Liver (tissue), 8 donors: ENCODE measurements at regions not wholly inside any gene's neighbourhood (a gene's known extent, or its start where the extent isn't known, plus 50 kb on each side); places are given as distances from the start of the nearest gene placed in this dataset.
"Not testable (repeated sequence)": the region's sequence is repeated elsewhere in the genome, so short reads cannot be mapped to it uniquely, and the experiment has no call there.

Source experiments
- DNase-seq: peaks from one replicate; pipeline ENCODE4 v3.0.0-alpha.2; 2017; ENCODE audit warnings: low spot score
- H3K27ac ChIP-seq, 2 donors: one replicate each; pipeline ENCODE4 v1.7.0; 2013; ENCODE audit warnings: inconsistent platforms in 2 of 2, low read length in 2 of 2, control low read depth in 1 of 2, low read depth in 1 of 2, mild to moderate bottlenecking in 1 of 2
- H3K27me3 ChIP-seq, 4 donors: one replicate each; pipeline versions ENCODE4 v1.6.1 to v1.7.0; 2013; ENCODE audit warnings: low read length in 3 of 4, inconsistent platforms in 1 of 4, mild to moderate bottlenecking in 1 of 4, moderate library complexity in 1 of 4; ENCODE audit not compliant: control insufficient read depth in 4 of 4, insufficient read depth in 4 of 4
- H3K36me3 ChIP-seq, 4 donors: one replicate each; pipeline versions ENCODE4 v1.6.1 to v1.7.0; 2013; ENCODE audit warnings: low read length in 3 of 4, mild to moderate bottlenecking in 3 of 4, low read depth in 1 of 4, moderate library complexity in 1 of 4; ENCODE audit not compliant: control insufficient read depth in 4 of 4, insufficient read depth in 3 of 4
- H3K4me1 ChIP-seq, 4 donors: one replicate each; pipeline versions ENCODE4 v1.6.1 to v1.7.0; 2013; ENCODE audit warnings: low read length in 3 of 4, mild to moderate bottlenecking in 3 of 4, moderate library complexity in 1 of 4; ENCODE audit not compliant: control insufficient read depth in 4 of 4, insufficient read depth in 4 of 4
- H3K4me3 ChIP-seq, 3 donors: one replicate each; pipeline versions ENCODE4 v1.6.1 to v1.7.0; 2013; ENCODE audit warnings: low read length in 3 of 3, control low read depth in 1 of 3, low read depth in 1 of 3, mild to moderate bottlenecking in 1 of 3
- H3K9ac ChIP-seq, 2 donors: one replicate each; pipeline ENCODE4 v1.7.0; 2013; ENCODE audit warnings: low read length in 2 of 2, mild to moderate bottlenecking in 2 of 2, moderate library complexity in 2 of 2, control low read depth in 1 of 2, low read depth in 1 of 2
- H3K9me3 ChIP-seq, 4 donors: one replicate each; pipeline versions ENCODE4 v1.6.1 to v1.7.0; 2013; ENCODE audit warnings: low read length in 3 of 4; ENCODE audit not compliant: control insufficient read depth in 4 of 4
- EGR1 ChIP-seq, 2 donors: IDR thresholded peaks; 2 replicates each; pipeline ENCODE4 v1.6.1; 2016 to 2018; ENCODE audit warnings: antibody characterized with exemption in 2 of 2, low read depth in 2 of 2
- FOXA1 ChIP-seq: IDR thresholded peaks from 2 replicates; pipeline ENCODE4 v1.6.1; 2016; ENCODE audit warnings: antibody characterized with exemption
- FOXA2 ChIP-seq: IDR thresholded peaks from 2 replicates; pipeline ENCODE4 v1.6.1; 2016; ENCODE audit warnings: antibody characterized with exemption
- GABPA ChIP-seq, 2 donors: IDR thresholded peaks in 1 of 2; conservative IDR thresholded peaks in 1 of 2; 2 replicates each; pipeline ENCODE4 v1.6.1; 2016; ENCODE audit warnings: antibody characterized with exemption in 2 of 2, mild to moderate bottlenecking in 1 of 2, moderate library complexity in 1 of 2
- HNF4A ChIP-seq, 2 donors: conservative IDR thresholded peaks; 2 replicates each; pipeline ENCODE4 v1.6.1; 2016; ENCODE audit warnings: antibody characterized with exemption in 2 of 2, mild to moderate bottlenecking in 2 of 2
- HNF4G ChIP-seq: IDR thresholded peaks from 2 replicates; pipeline ENCODE4 v1.6.1; 2016; ENCODE audit warnings: antibody characterized with exemption
- JUND ChIP-seq, 2 donors: IDR thresholded peaks; 2 replicates each; pipeline ENCODE4 v1.6.1; 2016; ENCODE audit warnings: antibody characterized with exemption in 2 of 2
- MAX ChIP-seq: IDR thresholded peaks from 2 replicates; pipeline ENCODE4 v1.6.1; 2016; ENCODE audit warnings: antibody characterized with exemption
- NR2F2 ChIP-seq: IDR thresholded peaks from 2 replicates; pipeline ENCODE4 v1.6.1; 2016; ENCODE audit warnings: antibody characterized with exemption
- RAD21 ChIP-seq, 2 donors: IDR thresholded peaks; 2 replicates each; pipeline ENCODE4 v1.6.1; 2016; ENCODE audit warnings: antibody characterized with exemption in 2 of 2, mild to moderate bottlenecking in 2 of 2
- REST ChIP-seq: IDR thresholded peaks from 2 replicates; pipeline ENCODE4 v1.6.1; 2016; ENCODE audit warnings: antibody characterized with exemption, mild to moderate bottlenecking
- RXRA ChIP-seq, 2 donors: IDR thresholded peaks; 2 replicates each; pipeline ENCODE4 v1.6.1; 2017 to 2018; ENCODE audit warnings: antibody characterized with exemption in 2 of 2, mild to moderate bottlenecking in 1 of 2
- SP1 ChIP-seq: IDR thresholded peaks from 2 replicates; pipeline ENCODE4 v1.6.1; 2018; ENCODE audit warnings: antibody characterized with exemption, mild to moderate bottlenecking
- TAF1 ChIP-seq: conservative IDR thresholded peaks from 2 replicates; pipeline ENCODE4 v1.6.1; 2016; ENCODE audit warnings: antibody characterized with exemption, mild to moderate bottlenecking
- YY1 ChIP-seq: IDR thresholded peaks from 2 replicates; pipeline ENCODE4 v1.6.1; 2016; ENCODE audit warnings: antibody characterized with exemption, mild to moderate bottlenecking
- WGBS: extraction: QIAGEN DNeasy Blood & Tissue Kit; methylation state at CpG from one replicate; pipeline ENCODE4 v1.1.7; 2013; 5-methylcytosine and 5-hydroxymethylcytosine counted together
- TF ChIP-seq, protein P1 (sequence below): IDR thresholded peaks from 2 replicates; pipeline ENCODE4 v1.6.1; 2016; ENCODE audit warnings: antibody characterized with exemption
- TF ChIP-seq, protein P2 (sequence below): fragments of 150-350 bp; IDR thresholded peaks from 2 replicates; pipeline ENCODE4 v1.5.1; 2017; ENCODE audit warnings: improper control_type of control experiment, low read depth, low read length; ENCODE audit not compliant: missing input control
- donor health status: healthy.
- donor health status: healthy.
- donor health status: healthy.
- donor health status: healthy.
- donor health status: healthy.

GRCh38 chr18:10100941-10101701, 187.3 kb downstream of the VAPA start:
- Histone ChIP-seq H3K27ac (no peak overlapping the region), H3K4me1 (no peaks in the 10 kb centered on the region), H3K9me3 (peaks cover 0 to 6% (median 4%) of the 10 kb centered on the region in 4 donors), H3K9ac (no peak overlapping the region), H3K4me3 (no peak overlapping the region), H3K36me3 (no peaks in the 10 kb centered on the region), H3K27me3 (no peaks in the 10 kb centered on the region)
- TF ChIP-seq RAD21 (IDR thresholded peaks at IDR 0.05) (no peak), EGR1 (IDR thresholded peaks at IDR 0.05; ENCODE audit: low read depth in 2 of 2) (no peak), JUND (IDR thresholded peaks at IDR 0.05) (no peak), FOXA1 (no peak), GABPA (IDR thresholded peaks at IDR 0.05 in 1 of 2, conservative IDR thresholded peaks at IDR 0.05 in 1 of 2) (no peak), REST (no peak), YY1 (no peak), HNF4G (no peak), SP1 (no peak), TAF1 (no peak), HNF4A (conservative IDR thresholded peaks at IDR 0.05) (no peak), MAX (no peak), RXRA (IDR thresholded peaks at IDR 0.05) (no peak), FOXA2 (no peak), NR2F2 (no peak)
- TF ChIP-seq, protein P1, sequence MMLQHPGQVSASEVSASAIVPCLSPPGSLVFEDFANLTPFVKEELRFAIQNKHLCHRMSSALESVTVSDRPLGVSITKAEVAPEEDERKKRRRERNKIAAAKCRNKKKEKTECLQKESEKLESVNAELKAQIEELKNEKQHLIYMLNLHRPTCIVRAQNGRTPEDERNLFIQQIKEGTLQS = no peak
- no peak for DNase-seq
- whole genome bisulfite sequencing = 43% methylated on average over 12 of the region's 12 CpGs

DNA sequence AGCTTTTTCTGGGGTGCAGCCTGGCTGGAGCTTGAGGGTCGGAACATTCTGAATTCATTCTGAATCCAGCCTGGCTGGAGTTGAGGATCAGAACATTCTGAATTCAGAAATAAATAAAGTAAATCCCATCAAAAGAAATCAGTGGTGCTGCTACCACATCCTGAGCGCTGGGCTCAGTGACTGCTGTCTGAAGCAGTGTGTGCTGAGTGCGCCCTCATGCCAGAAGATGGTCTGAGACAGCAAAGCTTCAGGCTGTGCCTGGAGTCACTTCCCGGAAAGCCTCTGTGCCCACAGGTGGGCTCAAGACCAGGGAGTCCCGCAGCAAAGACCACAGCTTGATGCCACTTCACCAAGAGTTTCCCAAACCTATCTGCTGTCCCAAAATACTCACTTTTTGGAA, 187.9 kb downstream of the VAPA start:
- 62% methylated on average over 5 of the region's 5 CpGs for WGBS
- TF ChIP-seq JUND (IDR thresholded peaks at IDR 0.05) (no peak), REST (no peak), RAD21 (IDR thresholded peaks at IDR 0.05) (no peak), YY1 (no peak), FOXA2 (no peak), NR2F2 (no peak), HNF4G (no peak), EGR1 (IDR thresholded peaks at IDR 0.05; ENCODE audit: low read depth in 2 of 2) (no peak), TAF1 (no peak)
- TF ChIP-seq, protein P2, sequence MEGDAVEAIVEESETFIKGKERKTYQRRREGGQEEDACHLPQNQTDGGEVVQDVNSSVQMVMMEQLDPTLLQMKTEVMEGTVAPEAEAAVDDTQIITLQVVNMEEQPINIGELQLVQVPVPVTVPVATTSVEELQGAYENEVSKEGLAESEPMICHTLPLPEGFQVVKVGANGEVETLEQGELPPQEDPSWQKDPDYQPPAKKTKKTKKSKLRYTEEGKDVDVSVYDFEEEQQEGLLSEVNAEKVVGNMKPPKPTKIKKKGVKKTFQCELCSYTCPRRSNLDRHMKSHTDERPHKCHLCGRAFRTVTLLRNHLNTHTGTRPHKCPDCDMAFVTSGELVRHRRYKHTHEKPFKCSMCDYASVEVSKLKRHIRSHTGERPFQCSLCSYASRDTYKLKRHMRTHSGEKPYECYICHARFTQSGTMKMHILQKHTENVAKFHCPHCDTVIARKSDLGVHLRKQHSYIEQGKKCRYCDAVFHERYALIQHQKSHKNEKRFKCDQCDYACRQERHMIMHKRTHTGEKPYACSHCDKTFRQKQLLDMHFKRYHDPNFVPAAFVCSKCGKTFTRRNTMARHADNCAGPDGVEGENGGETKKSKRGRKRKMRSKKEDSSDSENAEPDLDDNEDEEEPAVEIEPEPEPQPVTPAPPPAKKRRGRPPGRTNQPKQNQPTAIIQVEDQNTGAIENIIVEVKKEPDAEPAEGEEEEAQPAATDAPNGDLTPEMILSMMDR = no peak
- TF ChIP-seq, protein P1 = no peak
- no peaks in the 10 kb centered on the region for H3K4me1 ChIP-seq
- no peak for DNase-seq
- peaks cover 0 to 9% (median 4%) of the 10 kb centered on the region in 4 donors for H3K9me3 ChIP-seq
- no peak overlapping the region for H3K9ac ChIP-seq
- no peak overlapping the region for H3K4me3 ChIP-seq
- H3K27ac ChIP-seq = no peak overlapping the region
- H3K27me3 ChIP-seq = no peaks in the 10 kb centered on the region
- H3K36me3 ChIP-seq = no peaks in the 10 kb centered on the region

DNA sequence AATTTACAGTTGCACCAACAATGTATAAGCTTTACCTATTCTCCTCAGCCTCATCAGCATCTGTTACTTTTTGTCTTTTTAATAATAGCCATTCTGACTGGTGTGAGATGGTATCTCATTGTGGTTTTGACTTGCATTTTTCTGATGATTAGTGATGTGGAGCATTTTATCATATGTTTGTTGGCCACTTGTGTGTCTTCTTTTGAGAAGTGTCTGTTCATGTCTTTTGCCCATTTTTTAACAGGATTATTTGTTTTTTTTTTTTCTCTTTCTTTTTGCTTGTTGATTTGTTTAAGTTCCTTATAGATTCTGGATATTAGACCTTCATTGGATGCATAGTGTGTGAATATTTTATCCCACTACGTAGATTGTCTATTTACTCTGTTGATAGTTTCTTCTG, 191.3 kb downstream of the VAPA start:
- H3K27me3 ChIP-seq, H3K9me3 ChIP-seq, H3K4me3 ChIP-seq, H3K4me1 ChIP-seq, H3K36me3 ChIP-seq, H3K9ac ChIP-seq, DNase-seq, H3K27ac ChIP-seq: not testable (repeated sequence)
- 37% methylated on average over 1 of the region's 1 CpG for WGBS
